ENCODE measurements at regions not wholly inside any gene's neighbourhood (a gene's known extent, or its start where the extent isn't known, plus 50 kb on each side); places are given as distances from the start of the nearest gene placed in this dataset.

DNA sequence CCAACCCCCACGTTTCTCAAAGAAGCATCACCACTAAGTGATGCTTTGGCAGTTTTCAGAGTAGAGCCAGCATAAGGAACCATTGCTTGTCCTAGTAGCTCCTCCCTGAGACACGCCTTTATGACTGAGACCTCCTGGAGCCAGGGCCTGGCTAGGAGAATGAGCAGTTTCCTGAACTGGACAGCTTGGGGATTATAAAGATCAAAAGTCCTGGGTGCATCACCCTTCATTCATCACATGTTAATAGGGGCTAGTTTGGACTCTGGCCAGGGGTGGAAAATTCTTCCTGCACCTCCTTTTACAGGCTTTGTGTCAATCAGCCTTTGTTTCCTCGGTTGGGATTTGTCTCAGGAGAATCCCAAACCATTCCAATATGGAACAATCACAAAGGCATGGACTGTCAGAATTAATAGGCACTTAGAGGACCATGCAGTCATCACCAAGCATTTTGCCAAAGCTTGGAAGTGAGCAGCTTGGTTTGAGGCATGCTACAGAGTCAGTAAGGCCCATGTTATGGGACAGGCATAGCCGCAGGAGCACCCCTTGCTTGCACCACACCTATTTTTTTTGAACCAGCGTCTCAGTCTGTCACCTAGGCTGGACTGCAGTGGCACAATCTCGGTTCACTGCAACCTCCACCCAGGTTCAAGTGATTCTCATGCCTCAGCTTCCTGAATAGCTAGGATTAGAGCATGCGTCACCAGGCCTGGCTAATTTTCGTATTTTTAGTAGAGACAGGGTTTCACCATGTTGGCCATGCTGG is 64.9 kb upstream of the TGM3 start:
- no peak for TF ChIP-seq EZH2 (IDR thresholded peaks at IDR 0.05)
- TF ChIP-seq POLR2AphosphoS5 (IDR thresholded peaks at IDR 0.05; ENCODE audit: borderline replicate concordance, low read depth, low read length) = no peak
